Loucy (cell line): ENCODE measurements at regions not wholly inside any gene's neighbourhood (a gene's known extent, or its start where the extent isn't known, plus 50 kb on each side); places are given as distances from the start of the nearest gene placed in this dataset.

Experiments used
- EZH2phosphoT487 ChIP-seq: fragments of 200-600 bp; IDR thresholded peaks from 2 replicates; pipeline ENCODE4 v1.6.1; 2018; ENCODE audit warnings: antibody characterized with exemption, mild to moderate bottlenecking, moderate library complexity, borderline replicate concordance
- TF ChIP-seq, protein P1 (sequence below): fragments of 200-600 bp; sonication (generic); conservative IDR thresholded peaks from 2 replicates; pipeline ENCODE4 v1.5.1; 2014; ENCODE audit warnings: mild to moderate bottlenecking, antibody characterized with exemption, low read length

DNA sequence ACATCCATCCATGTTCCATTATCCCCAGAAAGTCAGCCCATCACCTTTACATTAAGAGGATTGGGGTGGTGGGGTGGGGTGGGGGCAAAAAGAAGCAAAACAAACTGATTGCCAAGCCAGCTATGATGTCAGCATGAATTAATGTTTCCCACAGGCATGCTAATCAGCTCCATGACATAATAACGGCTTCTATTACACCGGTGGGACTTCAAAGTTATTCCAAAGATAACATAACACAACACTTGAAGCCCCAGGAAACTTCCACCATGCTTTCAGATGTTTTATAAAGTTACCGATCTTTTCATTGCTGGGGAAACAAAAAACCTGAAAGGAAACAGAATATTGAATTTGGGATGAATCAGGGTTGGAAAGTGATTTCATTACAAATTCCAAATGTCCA, 155.9 kb upstream of the IRX5 start:
- TF ChIP-seq, protein P1, sequence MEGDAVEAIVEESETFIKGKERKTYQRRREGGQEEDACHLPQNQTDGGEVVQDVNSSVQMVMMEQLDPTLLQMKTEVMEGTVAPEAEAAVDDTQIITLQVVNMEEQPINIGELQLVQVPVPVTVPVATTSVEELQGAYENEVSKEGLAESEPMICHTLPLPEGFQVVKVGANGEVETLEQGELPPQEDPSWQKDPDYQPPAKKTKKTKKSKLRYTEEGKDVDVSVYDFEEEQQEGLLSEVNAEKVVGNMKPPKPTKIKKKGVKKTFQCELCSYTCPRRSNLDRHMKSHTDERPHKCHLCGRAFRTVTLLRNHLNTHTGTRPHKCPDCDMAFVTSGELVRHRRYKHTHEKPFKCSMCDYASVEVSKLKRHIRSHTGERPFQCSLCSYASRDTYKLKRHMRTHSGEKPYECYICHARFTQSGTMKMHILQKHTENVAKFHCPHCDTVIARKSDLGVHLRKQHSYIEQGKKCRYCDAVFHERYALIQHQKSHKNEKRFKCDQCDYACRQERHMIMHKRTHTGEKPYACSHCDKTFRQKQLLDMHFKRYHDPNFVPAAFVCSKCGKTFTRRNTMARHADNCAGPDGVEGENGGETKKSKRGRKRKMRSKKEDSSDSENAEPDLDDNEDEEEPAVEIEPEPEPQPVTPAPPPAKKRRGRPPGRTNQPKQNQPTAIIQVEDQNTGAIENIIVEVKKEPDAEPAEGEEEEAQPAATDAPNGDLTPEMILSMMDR, result no peak
- TF ChIP-seq EZH2phosphoT487, result no peak
